ENCODE measurements at regions not wholly inside any gene's neighbourhood (a gene's known extent, or its start where the extent isn't known, plus 50 kb on each side); places are given as distances from the start of the nearest gene placed in this dataset.

- Histone ChIP-seq H3K4me3 (replicated peaks; ENCODE audit: insufficient read depth, low read length) (no peak overlapping the region), H3K27me3 (ENCODE audit: insufficient read depth, poor library complexity, severe bottlenecking) (no peaks in the 10 kb centered on the region), H3K27ac (replicated peaks) (no peak overlapping the region)
- no peak for DNase-seq (ENCODE audit: low read depth in 1 of 2, low spot score in 1 of 2)
- TF ChIP-seq SPI1 (IDR thresholded peaks at IDR 0.05; ENCODE audit: borderline replicate concordance, low read depth) (no peak), GABPA (IDR thresholded peaks at IDR 0.05; ENCODE audit: low read depth) (no peak), REST (IDR thresholded peaks at IDR 0.05; ENCODE audit: insufficient replicate concordance, low read depth) (no peak), POLR2AphosphoS5 (IDR thresholded peaks at IDR 0.05; ENCODE audit: low read depth) (no peak)
Observed at GRCh38 chr2:67241453-67241852, 155.7 kb upstream of the ETAA1 start.

- no peak for TF ChIP-seq GABPA (IDR thresholded peaks at IDR 0.05; ENCODE audit: low read depth)
- Histone ChIP-seq H3K4me3 (replicated peaks; ENCODE audit: insufficient read depth, low read length) (no peak overlapping the region), H3K27ac (replicated peaks) (no peak overlapping the region), H3K27me3 (ENCODE audit: insufficient read depth, poor library complexity, severe bottlenecking) (no peaks in the 10 kb centered on the region)
- DNase-seq (ENCODE audit: low read depth in 1 of 2, low spot score in 1 of 2): no peak
Observed at GRCh38 chr2:67242456-67242855, 154.7 kb upstream of the ETAA1 start.

DNA sequence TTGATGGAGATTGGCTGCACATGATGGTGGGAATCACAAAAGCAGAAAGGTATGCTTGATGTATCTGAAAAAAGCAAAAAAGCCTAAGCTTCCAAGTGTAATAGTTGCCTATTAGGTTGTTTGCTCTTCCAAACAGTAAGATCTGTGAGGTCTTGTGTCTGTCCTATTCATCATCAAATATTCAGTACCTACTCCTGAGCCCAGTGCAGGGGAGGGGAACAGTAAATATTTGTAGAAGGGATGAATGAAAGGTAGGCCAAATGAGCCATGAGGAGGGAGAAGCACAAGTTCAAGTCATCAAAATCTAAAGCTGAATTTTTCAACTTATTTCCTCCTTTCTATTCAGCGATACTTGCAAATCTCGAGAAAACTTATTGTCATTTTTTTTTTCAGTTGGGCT lies 153.2 kb upstream of the ETAA1 start:
- TF ChIP-seq GABPA (IDR thresholded peaks at IDR 0.05; ENCODE audit: low read depth) (no peak), CTCF (IDR thresholded peaks at IDR 0.05; ENCODE audit: insufficient read depth, low read length) (no peak), REST (IDR thresholded peaks at IDR 0.05; ENCODE audit: insufficient replicate concordance, low read depth) (no peak), POLR2AphosphoS5 (IDR thresholded peaks at IDR 0.05; ENCODE audit: low read depth) (no peak), SPI1 (IDR thresholded peaks at IDR 0.05; ENCODE audit: borderline replicate concordance, low read depth) (no peak)
- no peak for DNase-seq (ENCODE audit: low read depth in 1 of 2, low spot score in 1 of 2)
- H3K27me3 ChIP-seq (ENCODE audit: insufficient read depth, poor library complexity, severe bottlenecking): no peaks in the 10 kb centered on the region
- H3K4me3 ChIP-seq (replicated peaks; ENCODE audit: insufficient read depth, low read length): no peak overlapping the region
- H3K27ac ChIP-seq (replicated peaks): no peak overlapping the region

DNA sequence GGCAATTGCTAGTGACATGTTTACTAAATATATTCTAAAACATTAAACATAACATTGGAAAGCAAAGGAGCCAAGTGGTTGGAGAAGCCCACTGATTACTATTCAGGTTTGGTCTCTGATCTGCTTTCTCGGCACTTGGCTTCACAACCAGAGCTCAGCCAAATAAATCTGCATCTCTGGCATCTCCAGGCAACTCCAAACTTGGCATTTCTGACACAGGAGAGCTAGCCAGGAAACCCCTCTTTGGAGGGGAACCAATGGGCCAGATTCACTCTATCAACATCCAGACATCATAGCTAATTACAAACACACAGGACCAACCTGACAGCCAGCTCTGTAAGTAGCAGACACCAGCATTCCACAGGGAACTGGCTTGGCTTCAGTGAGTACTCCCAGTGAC lies 150.3 kb upstream of the ETAA1 start:
- H3K27ac ChIP-seq (replicated peaks): no peak overlapping the region
- TF ChIP-seq GABPA (IDR thresholded peaks at IDR 0.05; ENCODE audit: low read depth): no peak
- TF ChIP-seq CTCF (IDR thresholded peaks at IDR 0.05; ENCODE audit: insufficient read depth, low read length): no peak
- TF ChIP-seq REST (IDR thresholded peaks at IDR 0.05; ENCODE audit: insufficient replicate concordance, low read depth): no peak
- no peak for TF ChIP-seq POLR2AphosphoS5 (IDR thresholded peaks at IDR 0.05; ENCODE audit: low read depth)
- H3K4me3 ChIP-seq (replicated peaks; ENCODE audit: insufficient read depth, low read length): no peak overlapping the region
- DNase-seq (ENCODE audit: low read depth in 1 of 2, low spot score in 1 of 2): no peak
- H3K27me3 ChIP-seq (ENCODE audit: insufficient read depth, poor library complexity, severe bottlenecking): no peaks in the 10 kb centered on the region
